HG02943 (cell line): ENCODE measurements at regions not wholly inside any gene's neighbourhood (a gene's known extent, or its start where the extent isn't known, plus 50 kb on each side); places are given as distances from the start of the nearest gene placed in this dataset.
A peak's percentile ranks its signal among the peaks of the same experiment; 100 is the strongest.
"Not testable (repeated sequence)": the region's sequence is repeated elsewhere in the genome, so short reads cannot be mapped to it uniquely, and the experiment has no call there.

Experiments used
- ATAC-seq: cut with Tn5 transposase; IDR thresholded peaks from one replicate; pipeline ENCODE4 v1.9.1; 2021; ENCODE audit warnings: mild to moderate bottlenecking, low read depth, moderate library complexity; ENCODE audit not compliant: unreplicated experiment

- not testable (repeated sequence) for ATAC-seq
These were observed 80.1 kb upstream of the TMEM170B start for GRCh38 chr6:11457422-11457821.

DNA sequence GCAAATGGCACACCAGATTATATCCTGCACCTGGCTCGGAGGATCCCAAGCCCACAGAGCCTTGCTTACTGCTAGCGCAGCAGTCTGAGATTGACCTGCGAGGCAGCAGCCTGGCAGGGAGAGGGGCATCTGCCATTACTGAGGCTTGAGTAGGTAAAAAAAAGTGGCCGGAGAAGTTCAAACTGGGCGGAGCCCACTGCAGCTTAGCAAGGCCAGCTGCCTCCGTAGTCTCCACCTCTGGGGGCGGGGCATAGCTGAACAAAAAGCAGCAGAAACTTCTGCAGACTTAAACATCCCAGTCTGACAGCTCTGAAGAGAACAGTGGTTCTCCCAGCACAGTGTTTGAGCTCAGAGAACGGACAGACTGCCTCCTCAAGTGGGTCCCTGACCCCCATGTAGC is 85.4 kb upstream of the TMEM170B start:
- ATAC-seq = not testable (repeated sequence)

GRCh38 chr6:11450037-11450436 is 87.5 kb upstream of the TMEM170B start:
- ATAC-seq = no peak

- ATAC-seq = no peak
These were observed 88.1 kb upstream of the TMEM170B start for GRCh38 chr6:11449408-11449807.

DNA sequence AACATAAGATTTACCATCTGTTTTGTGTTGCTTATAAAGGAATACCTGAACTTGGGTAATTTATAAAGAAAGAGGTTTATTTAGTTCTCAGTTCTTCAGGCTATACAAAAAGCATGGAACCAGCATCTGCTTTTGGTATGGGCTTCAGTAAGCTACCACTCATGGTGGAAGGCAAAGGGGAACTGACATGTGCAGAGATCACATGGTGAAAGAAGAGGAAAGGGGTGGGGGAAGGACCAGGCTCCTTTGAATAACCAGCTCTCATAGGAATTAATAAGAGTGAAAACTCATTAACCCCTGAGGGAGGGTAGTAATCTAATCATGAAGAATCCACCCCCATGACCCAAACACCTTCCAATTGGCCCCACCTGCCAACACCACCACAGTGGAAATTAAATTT is 89.5 kb upstream of the TMEM170B start:
- ATAC-seq = no peak

GRCh38 chr6:11447265-11447664 is 90.3 kb upstream of the TMEM170B start:
- no peak for ATAC-seq

- ATAC-seq = no peak
These were observed 92.4 kb upstream of the TMEM170B start for GRCh38 chr6:11445146-11445545.

- not testable (repeated sequence) for ATAC-seq
These were observed 94.4 kb upstream of the TMEM170B start for GRCh38 chr6:11443125-11443524.

DNA sequence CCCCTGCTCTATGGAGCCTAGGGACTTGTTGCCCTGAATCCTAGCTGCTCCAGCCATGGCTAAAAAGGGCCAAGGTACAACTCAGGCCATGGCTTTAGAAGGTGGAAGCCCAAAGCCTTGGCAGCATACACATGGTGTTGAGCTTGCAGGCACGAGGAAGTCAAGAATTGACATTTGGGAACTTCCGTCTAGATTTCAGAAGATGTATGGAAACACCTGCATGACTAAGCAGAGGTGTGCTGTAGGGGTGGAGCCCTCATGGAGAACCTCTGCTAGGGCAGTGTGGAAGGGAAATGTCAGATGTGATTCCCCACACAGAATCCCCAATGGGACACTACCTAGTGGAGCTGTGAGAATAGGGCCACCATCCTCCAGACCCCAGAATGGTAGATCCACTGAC is 95.1 kb upstream of the TMEM170B start:
- ATAC-seq = no peak

DNA sequence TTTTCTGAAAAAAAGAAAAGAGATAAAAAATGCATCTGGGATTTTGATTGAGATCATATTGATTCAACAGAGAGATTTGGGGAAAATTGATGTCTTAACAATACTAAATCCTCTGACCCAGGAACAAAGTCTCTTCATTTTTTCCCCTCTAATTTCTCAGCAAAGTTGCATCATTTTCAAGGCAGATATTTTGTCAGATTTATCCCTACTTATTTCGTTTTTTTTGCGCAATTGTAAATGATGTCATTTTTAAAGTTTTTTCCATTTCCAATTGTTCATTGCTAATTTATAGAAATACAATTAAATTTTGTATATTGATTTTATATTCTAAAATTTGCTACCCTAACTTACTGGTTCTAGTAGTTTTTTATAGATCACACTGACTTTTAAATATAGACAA is 97.7 kb upstream of the TMEM170B start:
- ATAC-seq = no peak

- no peak for ATAC-seq
These were observed 98.5 kb upstream of the TMEM170B start for GRCh38 chr6:11439017-11439420.

GRCh38 chr6:11437824-11438459 is 99.6 kb upstream of the TMEM170B start:
- no peak for ATAC-seq

GRCh38 chr6:11436508-11437096 is 100.9 kb upstream of the TMEM170B start:
- no peak for ATAC-seq

DNA sequence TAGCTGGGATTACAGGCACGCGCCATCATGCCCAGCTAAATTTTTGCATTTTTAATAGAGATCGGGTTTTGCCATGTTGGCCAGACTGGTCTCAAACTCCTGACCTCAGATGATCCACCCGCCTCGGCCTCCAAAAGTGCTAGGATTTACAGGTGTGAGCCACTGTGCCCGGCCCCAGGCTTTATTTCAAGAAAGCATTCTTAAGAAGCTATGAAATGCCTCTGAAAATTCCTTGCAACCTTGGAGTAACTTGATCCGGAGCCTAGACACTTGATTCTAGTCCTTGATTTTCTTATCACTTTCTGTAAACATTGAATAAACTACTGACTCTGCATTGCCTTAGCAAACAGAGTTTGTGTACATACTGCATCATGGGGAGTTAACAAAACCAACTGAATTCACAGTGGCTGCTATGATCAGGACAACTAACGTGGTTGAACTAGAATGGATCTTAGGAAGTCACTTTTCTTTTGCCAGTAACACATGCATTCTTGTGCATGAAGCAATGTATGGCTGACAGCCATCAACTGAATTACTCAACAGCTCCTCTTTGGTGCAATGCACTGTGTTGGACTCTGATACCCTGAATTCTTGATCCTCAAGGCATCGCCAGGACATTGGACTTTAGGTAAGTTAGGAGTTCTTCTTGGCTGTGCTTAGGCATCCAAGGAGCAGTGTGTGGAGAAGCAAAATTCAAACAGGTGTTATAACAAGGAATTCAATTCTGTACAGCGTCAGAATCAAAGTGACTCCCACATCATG is 102.8 kb upstream of the TMEM170B start:
- no peak for ATAC-seq

- no peak for ATAC-seq
These were observed 103.7 kb upstream of the TMEM170B start for GRCh38 chr6:11433860-11434259.

DNA sequence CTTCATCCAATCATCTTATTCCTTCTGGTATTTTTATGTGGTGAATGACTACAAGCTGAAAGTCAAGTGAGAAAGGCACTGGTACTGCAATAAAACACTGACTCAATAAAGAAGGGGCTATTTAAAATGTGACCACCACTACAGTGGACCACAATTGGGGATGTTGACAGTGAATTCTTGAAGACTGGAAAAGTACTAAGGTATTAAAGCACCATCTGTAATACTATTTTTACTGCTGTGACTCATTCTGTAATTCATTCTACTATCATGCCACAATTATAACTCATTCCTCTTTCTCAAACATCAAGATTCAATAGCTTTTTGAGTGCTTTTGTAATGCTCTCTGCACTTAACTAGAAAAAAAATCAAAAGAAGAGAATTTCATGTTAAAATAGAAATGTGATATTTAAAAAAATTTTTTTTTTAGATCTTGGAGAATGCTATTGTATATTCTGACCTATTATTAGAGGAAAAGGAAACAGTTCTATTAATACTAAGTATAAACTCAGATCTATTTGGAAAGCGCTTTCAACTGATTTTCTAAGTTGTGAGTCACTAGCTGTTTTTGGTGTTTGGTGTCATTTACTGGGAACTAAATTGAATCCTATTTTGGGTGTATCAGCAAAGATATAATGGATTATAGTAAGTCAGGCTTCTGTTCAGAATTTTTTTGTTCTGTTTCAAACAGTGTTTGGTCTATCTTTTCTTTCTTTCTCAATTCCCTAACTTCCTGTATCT is 104.7 kb upstream of the TMEM170B start:
- ATAC-seq = no peak

DNA sequence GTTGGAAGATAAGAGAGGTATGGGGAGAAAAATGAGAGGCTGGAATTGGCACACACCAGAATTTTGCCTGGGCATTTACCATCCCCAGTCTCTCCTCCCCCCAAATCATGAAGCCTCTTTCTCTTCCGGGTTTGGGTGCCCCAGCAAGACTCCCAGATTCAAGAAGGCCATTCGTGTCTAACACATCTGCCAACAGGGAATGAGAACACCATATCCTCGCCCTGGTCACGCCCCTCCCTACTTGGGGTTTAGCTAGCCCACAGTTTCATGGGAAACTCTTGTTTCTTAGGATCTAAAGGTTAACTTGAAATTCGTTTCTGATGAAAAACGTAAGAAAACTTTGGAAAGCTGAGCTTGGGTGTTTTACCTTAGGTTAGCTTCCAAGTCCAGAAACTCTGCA is 105.5 kb upstream of the TMEM170B start:
- no peak for ATAC-seq

DNA sequence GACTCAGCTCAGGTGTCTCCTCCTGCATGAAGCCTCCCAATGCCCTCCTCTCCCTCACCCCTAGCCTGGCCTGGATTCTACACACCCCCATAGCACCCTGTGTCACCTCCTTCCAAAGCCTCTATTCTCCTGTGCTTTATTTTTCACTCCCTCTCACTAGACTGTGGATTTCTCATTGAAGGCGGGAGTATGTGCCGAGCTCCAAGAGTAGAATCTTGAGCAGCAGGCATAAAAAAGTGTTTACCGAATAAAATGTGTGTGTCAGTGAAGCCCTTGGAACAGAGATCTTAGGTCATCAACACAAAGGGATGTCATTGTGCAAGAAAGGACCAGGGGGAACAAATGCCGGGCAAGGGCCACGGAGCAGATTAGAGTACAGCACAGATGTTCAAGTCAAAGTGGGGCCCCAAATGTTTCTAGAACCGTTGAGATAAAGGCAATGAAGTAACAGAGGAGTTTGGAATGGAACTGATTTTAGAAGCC is 106.1 kb upstream of the TMEM170B start:
- no peak for ATAC-seq

GRCh38 chr6:11430036-11430435 is 107.5 kb upstream of the TMEM170B start:
- ATAC-seq = no peak

GRCh38 chr6:11429577-11429976 is 108.0 kb upstream of the TMEM170B start:
- ATAC-seq = no peak

DNA sequence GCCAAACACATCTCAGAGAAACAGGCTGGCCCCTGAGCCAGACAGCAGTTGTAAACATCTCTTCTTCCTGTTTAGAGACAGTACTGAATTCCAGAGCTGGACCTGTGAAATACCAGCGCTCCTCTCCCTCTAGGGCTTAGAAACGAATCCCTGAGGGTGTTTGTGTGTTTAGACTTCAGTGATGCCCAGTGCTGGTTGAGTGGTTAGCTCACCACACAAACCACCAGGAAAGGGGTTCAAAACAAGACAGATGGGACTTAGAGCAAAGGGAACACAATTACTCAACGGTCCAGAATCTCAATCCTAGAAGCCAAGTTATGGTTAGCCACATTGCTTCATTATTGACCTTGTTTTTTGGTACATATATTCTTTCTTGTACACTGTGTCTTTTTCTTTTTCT is 108.7 kb upstream of the TMEM170B start:
- peak; percentile 59 for ATAC-seq
